ENCODE measurements at regions not wholly inside any gene's neighbourhood (a gene's known extent, or its start where the extent isn't known, plus 50 kb on each side); places are given as distances from the start of the nearest gene placed in this dataset.

- no peak for TF ChIP-seq CTCF (IDR thresholded peaks at IDR 0.05; ENCODE audit: extremely low read depth, insufficient read depth, missing control alignments)
- in situ Hi-C loops (cut with MboI; ENCODE audit: low pct_unique_long_range_greater_than_20kb, low sequenced_read_pairs, unreplicated experiment) = no loop called here
- no peak for DNase-seq (ENCODE audit: low spot score)
These were observed 97.6 kb upstream of the AGAP1 start for GRCh38 chr2:235396071-235396846.

GRCh38 chr2:235398321-235398720 is 95.5 kb upstream of the AGAP1 start:
- TF ChIP-seq CTCF (IDR thresholded peaks at IDR 0.05; ENCODE audit: extremely low read depth, insufficient read depth, missing control alignments) = no peak
- in situ Hi-C loops (cut with MboI; ENCODE audit: low pct_unique_long_range_greater_than_20kb, low sequenced_read_pairs, unreplicated experiment) = no loop called here
- no peak for DNase-seq (ENCODE audit: low spot score)

GRCh38 chr2:235399895-235400294 is 93.9 kb upstream of the AGAP1 start:
- in situ Hi-C loops (cut with MboI; ENCODE audit: low pct_unique_long_range_greater_than_20kb, low sequenced_read_pairs, unreplicated experiment) = no loop called here

GRCh38 chr2:235402422-235402821 is 91.4 kb upstream of the AGAP1 start:
- in situ Hi-C loops (cut with MboI; ENCODE audit: low pct_unique_long_range_greater_than_20kb, low sequenced_read_pairs, unreplicated experiment) = no loop called here
- DNase-seq (ENCODE audit: low spot score) = no peak
- no peak for TF ChIP-seq CTCF (IDR thresholded peaks at IDR 0.05; ENCODE audit: extremely low read depth, insufficient read depth, missing control alignments)

More at GRCh38 chr2:235399895-235400294, 93.9 kb upstream of the AGAP1 start:
- no peak for DNase-seq (ENCODE audit: low spot score)
- no peak for TF ChIP-seq CTCF (IDR thresholded peaks at IDR 0.05; ENCODE audit: extremely low read depth, insufficient read depth, missing control alignments)

GRCh38 chr2:235405612-235406361 is 88.1 kb upstream of the AGAP1 start:
- TF ChIP-seq CTCF (IDR thresholded peaks at IDR 0.05; ENCODE audit: extremely low read depth, insufficient read depth, missing control alignments) = no peak
- in situ Hi-C loops (cut with MboI; ENCODE audit: low pct_unique_long_range_greater_than_20kb, low sequenced_read_pairs, unreplicated experiment) = no loop called here
- DNase-seq (ENCODE audit: low spot score) = no peak

GRCh38 chr2:235406430-235406829 is 87.4 kb upstream of the AGAP1 start:
- in situ Hi-C loops (cut with MboI; ENCODE audit: low pct_unique_long_range_greater_than_20kb, low sequenced_read_pairs, unreplicated experiment) = no loop called here
- no peak for TF ChIP-seq CTCF (IDR thresholded peaks at IDR 0.05; ENCODE audit: extremely low read depth, insufficient read depth, missing control alignments)
- DNase-seq (ENCODE audit: low spot score) = no peak

All from GM13977 (cell line).